Fibroblast of villous mesenchyme (primary cell): ENCODE measurements at regions not wholly inside any gene's neighbourhood (a gene's known extent, or its start where the extent isn't known, plus 50 kb on each side); places are given as distances from the start of the nearest gene placed in this dataset.

ENCODE experiments used
- DNase-seq: peaks from one replicate; pipeline ENCODE4 v3.0.0-alpha.2; 2010; ENCODE audit warnings: low read depth
- H3K4me3 ChIP-seq: 2 replicates; pipeline ENCODE4 v1.5.1; 2011; ENCODE audit warnings: low read depth, mild to moderate bottlenecking, low read length
- CTCF ChIP-seq: IDR thresholded peaks from 2 replicates; pipeline ENCODE4 v1.5.1; 2012; ENCODE audit warnings: low read depth, mild to moderate bottlenecking, low read length; ENCODE audit not compliant: insufficient read depth

GRCh38 chr20:59406446-59406845, 106.0 kb downstream of the EDN3 start:
- no peak overlapping the region for H3K4me3 ChIP-seq
- TF ChIP-seq CTCF, result no peak
- no peak for DNase-seq

- no peak overlapping the region for H3K4me3 ChIP-seq
- no peak for DNase-seq
- no peak for TF ChIP-seq CTCF
These were observed 110.8 kb downstream of the EDN3 start for GRCh38 chr20:59411170-59411569.

- no peak for TF ChIP-seq CTCF
- no peak overlapping the region for H3K4me3 ChIP-seq
- DNase-seq, result no peak
These were observed 111.2 kb downstream of the EDN3 start for GRCh38 chr20:59411589-59411988.

- TF ChIP-seq CTCF, result no peak
These were observed 111.8 kb downstream of the EDN3 start for GRCh38 chr20:59412181-59412580.

GRCh38 chr20:59412875-59413284, 112.5 kb downstream of the EDN3 start:
- H3K4me3 ChIP-seq, result no peak overlapping the region
- TF ChIP-seq CTCF, result no peak
- DNase-seq, result no peak

More at GRCh38 chr20:59412181-59412580, 111.8 kb downstream of the EDN3 start:
- no peak overlapping the region for H3K4me3 ChIP-seq
- DNase-seq, result no peak

- no peak for TF ChIP-seq CTCF
- no peak for DNase-seq
These were observed 113.0 kb downstream of the EDN3 start for GRCh38 chr20:59413326-59413865.

More at GRCh38 chr20:59413326-59413865, 113.0 kb downstream of the EDN3 start:
- no peak overlapping the region for H3K4me3 ChIP-seq
